Chondrocyte (in vitro differentiated cells): ENCODE measurements at regions not wholly inside any gene's neighbourhood (a gene's known extent, or its start where the extent isn't known, plus 50 kb on each side); places are given as distances from the start of the nearest gene placed in this dataset.

Source experiments
- DNase-seq: peaks from one replicate; pipeline ENCODE4 v3.0.0; 2021; ENCODE audit warnings: mixed read lengths, low spot score
- H3K27ac Mint-ChIP-seq: one replicate; pipeline ENCODE4 v1.8.0; 2021; ENCODE audit warnings: mild to moderate bottlenecking, moderate library complexity, mixed read lengths; ENCODE audit not compliant: unreplicated experiment
- H3K27me3 Mint-ChIP-seq: 2 replicates; pipeline ENCODE4 v1.8.0; 2021; ENCODE audit warnings: low read depth, mixed read lengths
- H3K36me3 Mint-ChIP-seq: 2 replicates; pipeline ENCODE4 v1.8.0; 2021; ENCODE audit warnings: low read depth, mixed read lengths
- H3K4me1 Mint-ChIP-seq: 2 replicates; pipeline ENCODE4 v1.8.0; 2021; ENCODE audit warnings: low read depth, mild to moderate bottlenecking, mixed read lengths
- H3K4me3 Mint-ChIP-seq: one replicate; pipeline ENCODE4 v1.8.0; 2021; ENCODE audit warnings: mild to moderate bottlenecking, moderate library complexity, mixed read lengths; ENCODE audit not compliant: unreplicated experiment
- H3K9me3 Mint-ChIP-seq: 2 replicates; pipeline ENCODE4 v1.8.0; 2021; ENCODE audit warnings: low read depth, mixed read lengths
- TF ChIP-seq, protein P1 (sequence below): fragments of 200-600 bp; sonication (generic); IDR thresholded peaks from 2 replicates; pipeline ENCODE4 v1.5.0; 2021; ENCODE audit warnings: antibody characterized with exemption, mild to moderate bottlenecking, moderate library complexity

- H3K4me3 Mint-ChIP-seq, result no peak overlapping the region
- no peaks in the 10 kb centered on the region for H3K36me3 Mint-ChIP-seq
- no peaks in the 10 kb centered on the region for H3K27me3 Mint-ChIP-seq
- H3K9me3 Mint-ChIP-seq, result no peaks in the 10 kb centered on the region
- H3K27ac Mint-ChIP-seq, result no peak overlapping the region
- TF ChIP-seq, protein P1, sequence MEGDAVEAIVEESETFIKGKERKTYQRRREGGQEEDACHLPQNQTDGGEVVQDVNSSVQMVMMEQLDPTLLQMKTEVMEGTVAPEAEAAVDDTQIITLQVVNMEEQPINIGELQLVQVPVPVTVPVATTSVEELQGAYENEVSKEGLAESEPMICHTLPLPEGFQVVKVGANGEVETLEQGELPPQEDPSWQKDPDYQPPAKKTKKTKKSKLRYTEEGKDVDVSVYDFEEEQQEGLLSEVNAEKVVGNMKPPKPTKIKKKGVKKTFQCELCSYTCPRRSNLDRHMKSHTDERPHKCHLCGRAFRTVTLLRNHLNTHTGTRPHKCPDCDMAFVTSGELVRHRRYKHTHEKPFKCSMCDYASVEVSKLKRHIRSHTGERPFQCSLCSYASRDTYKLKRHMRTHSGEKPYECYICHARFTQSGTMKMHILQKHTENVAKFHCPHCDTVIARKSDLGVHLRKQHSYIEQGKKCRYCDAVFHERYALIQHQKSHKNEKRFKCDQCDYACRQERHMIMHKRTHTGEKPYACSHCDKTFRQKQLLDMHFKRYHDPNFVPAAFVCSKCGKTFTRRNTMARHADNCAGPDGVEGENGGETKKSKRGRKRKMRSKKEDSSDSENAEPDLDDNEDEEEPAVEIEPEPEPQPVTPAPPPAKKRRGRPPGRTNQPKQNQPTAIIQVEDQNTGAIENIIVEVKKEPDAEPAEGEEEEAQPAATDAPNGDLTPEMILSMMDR, result no peak
- no peak for DNase-seq
- H3K4me1 Mint-ChIP-seq, result peaks cover 13% of the 10 kb centered on the region
Observed at GRCh38 chr12:9345171-9345570, 137.0 kb upstream of the PZP start.

DNA sequence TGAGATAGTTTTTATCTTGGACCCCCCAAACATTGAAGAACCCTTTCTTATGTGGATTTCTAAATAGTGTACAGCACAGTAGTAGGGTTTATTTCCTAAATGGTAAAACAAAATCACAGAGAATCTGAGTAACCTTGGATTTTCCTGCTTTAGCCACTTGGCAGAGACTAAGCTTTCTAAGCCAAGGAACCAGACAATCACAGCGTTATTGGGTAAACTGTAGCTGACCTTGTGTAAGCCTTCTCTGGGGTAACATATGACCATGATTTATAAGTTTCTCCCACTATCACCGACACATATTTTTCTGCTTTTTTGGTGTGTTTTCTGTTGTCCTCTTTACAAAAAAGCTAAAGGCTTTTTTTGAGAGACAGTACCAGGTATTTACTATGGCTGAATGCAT lies 136.3 kb upstream of the PZP start:
- no peak for DNase-seq
- Mint-ChIP-seq H3K27me3 (no peaks in the 10 kb centered on the region), H3K4me3 (no peak overlapping the region), H3K27ac (no peak overlapping the region), H3K4me1 (peaks cover 13% of the 10 kb centered on the region), H3K9me3 (no peaks in the 10 kb centered on the region), H3K36me3 (no peaks in the 10 kb centered on the region)
- TF ChIP-seq, protein P1, result no peak

DNA sequence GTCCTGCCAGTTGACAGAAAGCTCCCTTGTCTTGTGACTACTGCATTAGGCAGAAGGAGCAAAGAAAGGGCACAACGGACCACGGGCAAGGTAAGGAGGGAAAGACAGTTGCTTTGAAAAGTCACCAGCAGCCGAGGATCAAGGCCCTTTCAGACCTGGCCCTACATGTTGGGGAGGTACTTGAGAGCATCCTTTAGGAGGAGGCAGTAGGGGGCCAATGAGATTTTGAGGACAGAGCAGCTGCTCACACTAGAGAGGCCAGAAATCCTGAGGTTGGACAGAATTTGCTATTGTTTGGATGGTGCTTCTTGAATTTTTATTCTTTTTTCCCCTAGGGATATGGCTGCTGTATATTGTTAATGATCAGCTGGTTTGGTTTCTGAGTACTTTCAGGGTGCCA lies 135.5 kb upstream of the PZP start:
- TF ChIP-seq, protein P1, result no peak
- H3K27me3 Mint-ChIP-seq, result no peaks in the 10 kb centered on the region
- DNase-seq, result no peak
- H3K4me3 Mint-ChIP-seq, result no peak overlapping the region
- H3K9me3 Mint-ChIP-seq, result no peaks in the 10 kb centered on the region
- H3K4me1 Mint-ChIP-seq, result peaks cover 13% of the 10 kb centered on the region
- H3K27ac Mint-ChIP-seq, result no peak overlapping the region
- no peaks in the 10 kb centered on the region for H3K36me3 Mint-ChIP-seq

- Mint-ChIP-seq H3K36me3 (no peaks in the 10 kb centered on the region), H3K4me3 (no peak overlapping the region), H3K9me3 (no peaks in the 10 kb centered on the region), H3K27ac (no peak overlapping the region), H3K4me1 (peaks cover 13% of the 10 kb centered on the region), H3K27me3 (peaks cover 1% of the 10 kb centered on the region)
- TF ChIP-seq, protein P1, result no peak
- DNase-seq, result no peak
Observed at GRCh38 chr12:9342614-9343353, 134.6 kb upstream of the PZP start.

- peaks cover 1% of the 10 kb centered on the region for H3K27me3 Mint-ChIP-seq
Observed at GRCh38 chr12:9341260-9341585, 133.0 kb upstream of the PZP start.

More at GRCh38 chr12:9341260-9341585, 133.0 kb upstream of the PZP start:
- no peak overlapping the region for H3K4me3 Mint-ChIP-seq
- peaks cover 2% of the 10 kb centered on the region for H3K36me3 Mint-ChIP-seq
- H3K4me1 Mint-ChIP-seq, result peaks cover 4% of the 10 kb centered on the region
- TF ChIP-seq, protein P1, result no peak
- peaks cover 6% of the 10 kb centered on the region for H3K9me3 Mint-ChIP-seq
- no peak overlapping the region for H3K27ac Mint-ChIP-seq
- DNase-seq, result no peak
